ENCODE measurements at regions not wholly inside any gene's neighbourhood (a gene's known extent, or its start where the extent isn't known, plus 50 kb on each side); places are given as distances from the start of the nearest gene placed in this dataset.
"Not testable (repeated sequence)": the region's sequence is repeated elsewhere in the genome, so short reads cannot be mapped to it uniquely, and the experiment has no call there.

DNA sequence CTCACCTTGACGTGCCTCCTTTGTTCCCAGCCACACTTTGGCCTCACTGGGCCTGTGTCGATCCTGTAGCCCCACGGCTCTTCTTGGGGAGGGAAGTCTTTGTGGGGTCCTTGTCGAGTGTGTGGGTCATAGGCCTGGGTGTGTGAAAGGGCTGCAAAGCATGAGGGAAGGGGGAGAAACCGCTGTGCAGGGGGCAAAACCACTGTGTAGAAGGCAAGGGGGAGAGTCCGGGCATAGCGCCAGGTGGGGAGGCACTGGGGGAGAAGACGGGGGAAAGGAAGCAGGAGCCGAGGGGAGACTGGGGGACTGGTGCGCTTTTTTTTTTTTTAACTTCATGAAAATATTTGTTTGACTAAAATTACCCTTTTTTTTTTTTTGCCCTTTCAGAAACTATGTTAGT, 65.1 kb upstream of the RASD2 start:
- DNase-seq (ENCODE audit: extremely low read depth, low read depth) = no peak

DNA sequence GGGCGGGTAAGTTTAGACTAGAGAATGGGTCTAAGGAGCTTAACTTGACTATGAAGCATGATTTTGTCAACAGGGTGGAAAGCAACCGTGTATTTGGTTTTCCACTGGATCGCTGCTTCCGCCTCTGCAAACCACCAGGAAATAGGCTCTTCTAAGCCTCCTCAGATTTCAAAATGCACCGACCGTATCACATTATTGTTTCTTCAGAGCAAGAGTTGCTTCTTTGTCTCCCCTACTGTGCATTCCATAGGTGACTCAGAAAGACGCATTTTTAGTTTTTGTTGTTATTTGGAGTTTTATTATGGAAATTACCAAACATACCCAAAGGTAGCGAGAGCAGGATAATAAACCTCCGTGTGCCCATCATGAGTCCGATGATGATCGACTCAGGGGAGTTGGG, 64.3 kb upstream of the RASD2 start:
- no peak for DNase-seq (ENCODE audit: extremely low read depth, low read depth)

DNA sequence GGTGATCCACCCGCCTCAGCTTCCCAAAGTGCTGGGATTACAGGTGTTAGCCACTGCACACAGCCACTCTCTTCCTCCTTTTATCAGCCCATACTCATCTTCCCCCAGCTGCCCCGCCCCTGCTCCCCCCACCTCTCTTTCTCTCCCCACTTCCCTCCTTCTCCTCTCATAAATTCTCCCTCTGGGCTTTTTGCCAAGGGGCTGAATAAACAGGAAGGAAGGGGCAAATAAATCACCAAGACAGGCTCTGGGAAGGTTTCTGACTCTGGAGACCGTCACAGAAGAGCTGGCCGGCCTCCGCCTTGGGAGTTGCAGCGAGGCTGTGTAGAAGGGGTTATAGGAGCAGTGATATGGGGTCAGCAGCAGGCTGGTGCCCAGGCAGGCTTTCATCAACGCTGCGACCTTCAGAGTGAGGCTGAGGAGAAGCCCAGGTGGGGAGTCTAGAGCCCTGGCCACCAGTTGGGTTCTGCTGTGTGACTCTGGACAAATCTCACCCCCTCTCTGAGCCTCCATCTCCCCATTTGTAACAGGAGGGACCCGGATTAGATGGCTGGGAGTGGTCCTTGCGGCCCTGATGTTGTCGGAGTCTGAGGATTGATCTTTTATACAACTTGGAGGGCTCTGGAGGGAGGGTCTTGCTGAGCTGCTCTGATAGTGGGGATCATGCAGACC, 62.6 kb upstream of the RASD2 start:
- peak; percentile 43 for DNase-seq (ENCODE audit: extremely low read depth, low read depth)

DNA sequence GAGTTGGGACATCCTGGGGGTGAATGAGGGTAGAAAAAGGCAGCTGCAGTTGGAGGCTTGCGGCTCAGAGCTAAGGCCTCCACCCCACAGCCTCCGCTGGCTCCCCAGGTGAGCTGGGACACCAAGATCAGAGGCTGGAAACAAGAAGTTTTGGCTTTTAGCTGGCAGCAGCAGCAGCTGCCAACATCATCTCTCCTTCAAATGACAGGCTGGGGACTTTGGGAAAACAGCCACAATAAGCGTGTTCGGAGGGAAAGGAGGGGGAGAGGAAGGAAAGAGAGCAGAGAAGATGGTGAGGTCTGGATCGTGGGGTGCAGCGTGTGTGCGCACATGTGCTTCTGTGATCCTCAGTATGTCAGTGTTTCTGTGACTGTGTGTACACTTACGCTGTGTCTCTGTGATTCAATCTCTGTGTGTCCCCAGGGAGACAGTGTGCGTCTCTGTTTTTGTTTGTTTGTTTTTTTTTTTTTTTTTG, 62.0 kb upstream of the RASD2 start:
- no peak for DNase-seq (ENCODE audit: extremely low read depth, low read depth)

DNA sequence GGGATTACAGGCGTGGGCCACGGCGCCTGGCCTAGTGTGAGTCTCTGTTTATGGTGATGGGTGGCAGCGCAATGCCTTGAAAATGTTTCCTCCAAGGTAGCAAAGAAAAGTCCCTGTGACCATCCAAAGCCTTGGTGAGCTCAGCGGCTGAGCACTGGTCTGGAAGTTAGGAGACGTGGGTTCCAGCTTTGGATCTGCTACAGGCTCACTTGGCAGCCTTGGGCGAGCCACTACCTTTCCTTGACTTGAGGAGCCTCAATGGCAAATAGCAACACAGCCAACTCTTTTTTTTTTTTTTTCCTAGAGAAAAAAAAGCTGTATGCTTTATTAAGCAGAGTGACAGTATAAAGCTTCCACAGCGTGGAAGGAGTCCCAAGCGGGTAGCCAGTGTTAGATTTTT, 61.3 kb upstream of the RASD2 start:
- no peak for DNase-seq (ENCODE audit: extremely low read depth, low read depth)

DNA sequence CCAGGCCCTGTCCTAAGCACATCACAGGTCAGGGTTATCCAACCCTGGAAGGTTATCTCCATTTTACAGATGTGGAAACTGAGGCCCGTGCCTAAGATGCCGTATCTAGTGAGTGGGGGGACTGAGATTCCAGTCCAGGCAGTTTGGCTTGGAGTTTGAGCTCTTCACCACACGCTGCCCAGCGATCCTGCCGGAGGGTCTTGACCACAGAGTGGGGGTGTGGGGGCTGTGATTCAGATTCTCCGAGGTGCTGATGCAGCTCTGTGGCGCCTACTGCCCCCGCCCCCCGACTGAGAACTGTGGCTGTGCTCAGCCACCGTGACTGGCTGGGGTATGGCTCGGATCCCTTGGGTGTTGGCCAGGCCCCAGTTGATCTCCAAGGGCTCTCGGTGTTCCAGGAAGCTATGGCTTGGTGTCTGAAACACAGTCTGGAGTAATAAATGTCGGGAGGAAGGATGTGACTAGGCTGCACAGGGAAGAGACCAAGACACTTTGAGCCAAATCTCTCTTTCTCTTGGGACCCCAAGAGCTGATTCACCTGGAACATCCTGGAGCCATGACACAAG, 60.6 kb upstream of the RASD2 start:
- no peak for DNase-seq (ENCODE audit: extremely low read depth, low read depth)

DNA sequence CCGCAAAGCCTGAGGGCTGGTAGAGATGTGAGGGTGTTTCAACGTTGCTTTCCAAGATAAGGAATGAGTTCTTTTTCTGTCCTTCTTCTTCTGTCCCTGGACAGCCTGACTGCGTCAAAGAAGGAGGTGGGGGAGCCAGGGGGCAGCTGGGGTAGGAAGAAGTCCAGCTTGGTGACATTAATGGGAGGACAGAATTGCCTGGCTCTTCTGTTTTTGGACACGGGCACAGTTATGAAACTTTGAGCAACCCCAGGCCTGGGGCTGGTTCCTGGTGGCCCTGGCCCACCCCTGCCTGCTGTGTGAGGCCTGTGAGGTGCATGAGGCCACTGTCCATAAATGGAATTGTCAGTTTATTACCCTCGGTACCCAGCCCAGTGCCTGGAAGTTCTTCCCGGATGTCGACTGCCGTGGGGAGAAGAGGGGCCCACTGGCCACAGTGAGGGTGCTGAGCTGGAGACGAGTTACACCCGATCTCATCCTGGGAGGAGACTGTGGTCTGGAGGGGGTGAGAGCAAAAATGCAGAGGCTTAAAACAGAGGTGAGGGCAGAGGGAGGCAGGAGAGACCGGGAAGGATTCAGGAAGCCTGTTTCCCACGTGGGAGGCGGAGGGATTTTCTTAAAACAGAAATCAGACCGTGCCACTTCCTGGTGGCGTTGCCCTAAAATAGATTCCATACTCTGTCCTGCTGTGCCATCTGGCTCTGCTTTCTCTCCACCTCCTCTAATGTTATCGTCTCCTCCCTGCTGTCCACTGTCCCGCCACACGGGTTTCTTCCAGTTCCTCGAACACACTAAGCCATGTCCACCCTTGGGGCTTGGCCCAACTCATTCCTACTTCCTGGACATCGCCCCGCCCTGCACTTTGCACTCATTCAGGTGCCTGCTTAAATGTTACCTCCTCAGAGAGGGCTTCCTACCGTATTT, 59.7 kb upstream of the RASD2 start:
- DNase-seq (ENCODE audit: extremely low read depth, low read depth) = no peak

DNA sequence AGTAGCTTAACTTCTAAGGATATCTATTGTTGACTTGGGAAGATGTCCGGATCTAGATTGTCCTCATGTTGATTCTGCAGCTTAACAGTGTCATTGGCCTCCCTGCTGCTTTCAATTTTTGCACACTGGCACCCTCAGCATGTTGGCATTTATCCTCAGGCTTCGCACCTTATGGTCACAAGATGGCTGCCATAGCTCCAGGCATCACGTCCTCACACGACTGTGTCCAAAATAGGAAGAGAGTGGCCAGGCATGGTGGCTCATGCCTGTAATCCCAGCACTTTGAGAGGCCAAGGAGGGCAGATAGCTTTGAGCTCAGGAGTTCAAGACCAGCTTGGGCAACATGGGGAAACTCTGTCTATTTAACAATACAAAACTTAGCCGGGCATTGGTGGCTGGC, 58.3 kb upstream of the RASD2 start:
- DNase-seq (ENCODE audit: extremely low read depth, low read depth) = no peak

DNA sequence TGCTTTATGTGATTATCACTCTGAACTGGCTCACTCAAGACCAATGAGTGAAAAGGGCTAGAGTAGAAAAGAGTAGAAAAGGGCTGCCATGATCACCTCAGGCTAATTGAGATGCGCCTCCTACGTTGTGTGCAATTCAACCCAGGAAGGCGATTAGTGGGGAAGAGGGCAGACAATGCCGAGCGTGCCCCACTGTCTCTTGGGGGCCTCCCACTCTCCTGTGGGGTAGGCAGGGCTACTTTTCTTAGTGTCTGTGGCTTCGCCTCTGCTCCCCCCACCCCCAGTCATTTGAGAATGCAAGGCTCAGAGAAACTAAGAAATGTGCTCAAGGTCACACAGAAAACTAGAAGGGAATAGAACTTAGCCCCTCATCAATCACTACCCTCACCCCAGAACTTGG, 57.7 kb upstream of the RASD2 start:
- no peak for DNase-seq (ENCODE audit: extremely low read depth, low read depth)

DNA sequence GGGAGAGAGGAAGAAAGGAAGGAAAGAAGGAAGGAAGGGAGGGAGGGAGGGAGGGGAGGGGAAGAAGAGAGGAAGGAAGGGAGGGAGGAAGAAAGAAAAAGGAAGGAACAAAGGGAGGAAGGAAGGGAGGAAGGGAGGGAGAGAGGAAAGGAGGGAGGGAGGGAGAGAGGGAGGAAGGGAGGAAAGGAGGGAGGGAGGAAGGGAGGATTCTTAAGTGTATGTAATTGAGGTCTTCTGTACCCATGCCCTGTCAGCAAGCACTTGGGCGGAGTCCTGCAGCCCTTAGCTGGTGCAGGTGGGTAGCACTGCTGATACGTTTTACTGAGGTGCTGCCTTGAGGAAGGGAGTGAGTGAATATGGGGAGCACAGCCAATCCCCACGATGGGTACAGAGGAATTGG, 56.9 kb upstream of the RASD2 start:
- DNase-seq (ENCODE audit: extremely low read depth, low read depth) = no peak

DNA sequence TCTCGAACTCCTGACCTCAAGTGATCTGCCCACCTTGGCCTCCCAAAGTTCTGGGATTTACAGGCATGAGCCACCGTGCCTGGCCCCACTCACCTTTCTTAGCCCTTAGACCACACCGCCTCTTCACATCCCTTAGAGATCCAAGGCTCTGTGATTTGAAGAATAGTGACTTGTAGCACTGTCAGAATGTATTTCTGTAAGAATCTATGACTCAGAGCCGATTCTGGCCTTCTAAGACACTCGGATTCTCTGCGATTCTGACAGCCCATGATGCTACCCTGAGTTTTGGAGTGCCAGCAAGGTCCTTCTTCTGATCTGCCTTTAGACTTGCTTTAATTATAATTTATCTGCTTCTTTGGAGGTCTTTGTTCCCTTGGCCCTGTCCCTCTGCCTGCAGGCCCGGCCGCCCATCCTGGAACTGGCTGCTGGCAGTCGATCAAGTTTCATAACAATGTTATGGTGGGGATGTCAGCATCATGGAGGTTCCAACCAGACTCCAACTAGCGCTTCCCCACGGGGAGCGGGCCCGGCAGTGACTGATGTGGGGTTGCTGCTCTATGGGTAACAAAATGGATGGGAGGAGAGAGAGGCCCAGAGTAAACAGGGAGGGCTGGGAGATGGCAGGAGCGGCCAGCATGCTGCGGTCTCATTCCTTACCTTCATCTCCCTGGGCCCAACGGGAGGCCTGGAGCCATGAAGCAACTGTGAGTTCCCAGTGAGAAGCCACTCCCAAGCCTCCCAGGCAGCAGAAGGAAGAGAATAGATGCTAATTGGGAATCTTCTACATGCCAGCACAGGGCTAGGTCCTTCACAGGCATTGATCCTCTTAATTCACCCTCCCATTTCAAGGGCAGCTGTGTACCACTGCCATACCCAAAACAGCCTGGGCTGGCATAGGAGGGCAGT, 55.7 kb upstream of the RASD2 start:
- DNase-seq (ENCODE audit: extremely low read depth, low read depth) = no peak

DNA sequence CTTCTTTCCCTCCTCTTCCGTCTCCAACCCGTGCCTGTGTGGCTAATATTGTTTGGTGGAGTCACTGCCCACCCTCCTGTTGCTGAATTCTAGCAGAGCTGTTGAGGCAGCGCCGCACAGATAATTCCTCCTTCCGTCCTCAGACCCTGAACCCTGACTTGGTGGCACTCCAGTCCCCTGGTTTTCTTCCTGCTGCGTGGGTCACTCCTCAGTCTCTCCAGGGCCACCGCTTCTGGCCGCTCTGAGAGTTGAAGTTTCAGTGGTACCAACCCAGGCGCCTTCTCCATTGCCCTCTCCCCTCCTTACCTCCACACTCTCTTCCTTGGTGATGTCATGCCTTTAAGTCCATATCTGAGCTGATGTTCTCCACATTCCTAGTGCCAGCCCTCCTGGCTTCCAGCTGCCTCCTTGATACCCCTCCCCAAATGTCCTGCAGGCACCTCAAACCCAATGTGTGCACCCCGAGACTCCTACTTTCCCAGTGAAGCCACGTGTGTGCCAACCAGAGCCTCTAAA, 54.5 kb upstream of the RASD2 start:
- DNase-seq (ENCODE audit: extremely low read depth, low read depth) = no peak

DNA sequence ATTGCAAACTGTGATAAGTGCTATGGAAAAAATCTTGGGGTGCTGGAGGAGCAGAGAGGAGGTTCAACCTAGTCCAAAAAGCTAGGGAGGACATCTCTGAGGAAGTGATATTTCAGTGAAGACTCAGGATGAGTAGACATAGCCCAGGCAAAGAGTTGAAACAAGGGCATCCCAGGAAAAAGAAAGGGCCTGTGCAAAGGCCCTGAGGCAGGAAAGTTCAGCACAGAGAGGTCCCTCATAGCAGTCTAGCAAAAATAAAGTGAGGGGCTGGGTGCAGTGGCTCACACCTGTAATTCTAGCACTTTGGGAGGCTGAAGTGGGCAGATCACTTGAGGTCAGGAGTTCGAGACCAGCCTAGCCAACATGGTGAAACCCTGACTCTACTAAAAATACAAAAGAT, 53.0 kb upstream of the RASD2 start:
- not testable (repeated sequence) for DNase-seq (ENCODE audit: extremely low read depth, low read depth)

DNA sequence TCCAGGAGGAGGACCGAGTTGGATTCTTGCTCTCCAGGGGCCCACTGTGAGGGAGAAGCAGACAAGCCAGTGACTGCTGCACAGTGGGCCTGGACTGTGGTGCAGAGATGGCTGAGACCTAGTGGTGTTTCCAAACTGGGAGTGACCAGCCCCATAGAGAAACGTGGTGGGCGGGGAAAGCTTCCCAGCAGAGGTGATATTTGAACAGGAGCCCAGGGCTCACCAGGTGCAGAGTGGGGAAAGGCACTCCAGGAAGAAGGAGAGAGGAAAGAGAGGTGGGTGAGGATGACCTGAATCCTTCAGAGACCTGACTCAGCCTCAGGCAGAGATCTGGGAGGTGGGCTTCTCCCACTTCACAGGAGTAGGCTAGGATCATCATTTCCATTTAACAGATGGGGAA, 52.1 kb upstream of the RASD2 start:
- DNase-seq (ENCODE audit: extremely low read depth, low read depth) = no peak

DNA sequence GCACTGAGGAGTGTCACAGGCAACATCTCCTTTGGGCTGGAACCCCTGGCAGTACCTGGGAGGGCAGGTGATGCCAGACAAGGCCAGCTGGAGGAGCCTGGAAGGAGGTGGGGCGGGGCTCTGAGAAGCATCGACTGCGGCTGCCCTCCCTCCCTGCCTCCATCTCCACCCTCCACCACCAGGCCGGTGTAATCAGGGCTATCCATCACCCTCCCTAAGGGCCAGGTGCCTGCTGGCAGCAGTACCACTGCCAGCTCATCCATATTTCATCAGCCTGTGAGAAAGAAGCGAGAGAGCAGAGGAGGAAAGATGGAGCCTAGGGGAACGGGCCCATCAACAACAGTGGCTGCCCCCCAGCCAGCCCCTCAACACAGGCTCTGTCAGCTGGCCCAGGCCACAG, 51.4 kb upstream of the RASD2 start:
- no peak for DNase-seq (ENCODE audit: extremely low read depth, low read depth)
